ENCODE measurements at regions not wholly inside any gene's neighbourhood (a gene's known extent, or its start where the extent isn't known, plus 50 kb on each side); places are given as distances from the start of the nearest gene placed in this dataset.

DNA sequence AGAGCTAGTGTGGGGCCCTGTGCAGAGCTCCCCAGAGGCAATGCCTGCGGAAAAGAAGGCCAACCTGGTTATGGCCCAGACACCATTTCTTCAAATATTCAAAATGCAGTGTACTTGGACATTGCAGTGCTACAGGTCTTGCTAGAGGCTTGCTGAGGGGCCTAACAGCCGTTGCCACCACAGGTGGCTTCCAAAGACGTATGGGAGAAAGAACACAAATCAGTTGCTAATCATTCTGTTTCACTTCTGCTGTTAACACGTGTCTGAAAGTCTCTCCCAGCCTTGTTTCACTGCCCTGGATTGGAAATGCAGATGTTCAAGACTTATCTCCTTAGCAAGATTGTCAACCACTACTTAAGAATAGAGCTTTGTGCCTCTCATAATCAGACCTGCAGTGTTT is 925.9 kb downstream of the GALC start:
- no peaks in the 10 kb centered on the region for H3K9me3 ChIP-seq
- no peak for TF ChIP-seq POLR2A (IDR thresholded peaks at IDR 0.05)
- TF ChIP-seq, protein P1, sequence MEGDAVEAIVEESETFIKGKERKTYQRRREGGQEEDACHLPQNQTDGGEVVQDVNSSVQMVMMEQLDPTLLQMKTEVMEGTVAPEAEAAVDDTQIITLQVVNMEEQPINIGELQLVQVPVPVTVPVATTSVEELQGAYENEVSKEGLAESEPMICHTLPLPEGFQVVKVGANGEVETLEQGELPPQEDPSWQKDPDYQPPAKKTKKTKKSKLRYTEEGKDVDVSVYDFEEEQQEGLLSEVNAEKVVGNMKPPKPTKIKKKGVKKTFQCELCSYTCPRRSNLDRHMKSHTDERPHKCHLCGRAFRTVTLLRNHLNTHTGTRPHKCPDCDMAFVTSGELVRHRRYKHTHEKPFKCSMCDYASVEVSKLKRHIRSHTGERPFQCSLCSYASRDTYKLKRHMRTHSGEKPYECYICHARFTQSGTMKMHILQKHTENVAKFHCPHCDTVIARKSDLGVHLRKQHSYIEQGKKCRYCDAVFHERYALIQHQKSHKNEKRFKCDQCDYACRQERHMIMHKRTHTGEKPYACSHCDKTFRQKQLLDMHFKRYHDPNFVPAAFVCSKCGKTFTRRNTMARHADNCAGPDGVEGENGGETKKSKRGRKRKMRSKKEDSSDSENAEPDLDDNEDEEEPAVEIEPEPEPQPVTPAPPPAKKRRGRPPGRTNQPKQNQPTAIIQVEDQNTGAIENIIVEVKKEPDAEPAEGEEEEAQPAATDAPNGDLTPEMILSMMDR (IDR thresholded peaks at IDR 0.05) = no peak
- WGBS, 2 donors = 67 to 77% methylated on average over 4 of the region's 4 CpGs
- H3K36me3 ChIP-seq = no peaks in the 10 kb centered on the region
- H3K27ac ChIP-seq = no peak overlapping the region
- no peaks in the 10 kb centered on the region for H3K27me3 ChIP-seq
- no peaks in the 10 kb centered on the region for H3K4me1 ChIP-seq
- DNase-seq = no peak
- no peak overlapping the region for H3K4me3 ChIP-seq (replicated peaks in 1 of 3)
- intact Hi-C loops (cut with DNase I) = no loop called here

DNA sequence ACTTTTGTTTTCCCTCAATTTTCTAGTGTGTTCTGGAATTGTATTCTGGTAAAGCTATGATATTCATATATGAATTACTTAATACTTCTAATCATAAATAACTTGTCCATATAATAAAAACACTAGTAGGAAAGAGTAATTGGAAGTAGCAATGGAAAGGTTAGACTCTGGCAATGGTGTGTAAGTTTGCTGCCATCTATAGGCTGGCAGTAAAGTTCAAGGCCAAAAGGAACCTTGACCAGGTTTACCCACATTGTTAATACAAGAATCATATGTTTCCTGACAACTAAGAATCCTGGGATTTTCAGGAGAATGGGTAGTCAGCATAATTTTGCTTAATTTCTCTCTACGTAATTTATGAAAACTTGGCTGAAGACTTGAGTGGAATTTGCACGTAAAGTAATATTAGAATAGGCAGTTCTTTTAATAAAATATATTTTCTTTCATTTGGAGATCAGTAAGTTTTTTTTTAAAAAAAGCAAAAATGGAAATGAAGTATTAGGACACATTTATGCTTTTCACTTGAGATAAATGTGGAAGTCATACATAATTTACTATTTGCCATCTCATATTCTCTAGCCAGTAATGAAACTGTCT is 926.7 kb downstream of the GALC start:
- no peaks in the 10 kb centered on the region for H3K27me3 ChIP-seq
- intact Hi-C loops (cut with DNase I) = no loop called here
- no peak for DNase-seq
- WGBS, 2 donors = 94 to 95% methylated on average over 2 of the region's 2 CpGs
- TF ChIP-seq, protein P1 (IDR thresholded peaks at IDR 0.05) = peak in 1 of 6 experiments; percentile 25
- TF ChIP-seq POLR2A (IDR thresholded peaks at IDR 0.05) = no peak
- no peak overlapping the region for H3K4me3 ChIP-seq (replicated peaks in 1 of 3)
- H3K4me1 ChIP-seq = no peaks in the 10 kb centered on the region
- no peak overlapping the region for H3K27ac ChIP-seq
- H3K9me3 ChIP-seq = no peaks in the 10 kb centered on the region
- no peaks in the 10 kb centered on the region for H3K36me3 ChIP-seq

DNA sequence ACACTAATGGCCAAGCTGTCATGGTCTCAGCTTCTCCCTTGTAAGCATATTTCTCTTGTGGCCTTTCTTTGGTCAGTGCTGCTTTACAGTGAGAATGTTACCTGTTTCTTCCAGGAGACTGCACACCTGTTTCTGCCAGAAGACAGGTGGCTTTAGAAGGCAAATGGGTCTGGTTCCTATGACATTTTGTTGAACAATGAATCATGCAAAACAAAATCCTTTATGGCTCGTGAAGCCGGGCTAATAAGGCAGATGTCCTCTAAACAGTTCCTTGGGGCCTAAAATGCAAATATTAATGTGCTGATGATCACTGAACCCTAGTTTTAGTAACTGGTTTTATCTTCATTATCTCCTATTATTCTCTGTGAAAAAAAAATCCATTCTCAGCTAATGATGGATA is 927.6 kb downstream of the GALC start:
- H3K9me3 ChIP-seq = no peaks in the 10 kb centered on the region
- intact Hi-C loops (cut with DNase I) = no loop called here
- TF ChIP-seq, protein P1 (IDR thresholded peaks at IDR 0.05) = no peak
- no peak for TF ChIP-seq POLR2A (IDR thresholded peaks at IDR 0.05)
- WGBS, 2 donors = 83 to 90% methylated on average over 2 of the region's 2 CpGs
- no peak overlapping the region for H3K27ac ChIP-seq
- H3K4me1 ChIP-seq = no peaks in the 10 kb centered on the region
- H3K4me3 ChIP-seq (replicated peaks in 1 of 3) = no peak overlapping the region
- no peaks in the 10 kb centered on the region for H3K27me3 ChIP-seq
- H3K36me3 ChIP-seq = no peaks in the 10 kb centered on the region
- DNase-seq = no peak

DNA sequence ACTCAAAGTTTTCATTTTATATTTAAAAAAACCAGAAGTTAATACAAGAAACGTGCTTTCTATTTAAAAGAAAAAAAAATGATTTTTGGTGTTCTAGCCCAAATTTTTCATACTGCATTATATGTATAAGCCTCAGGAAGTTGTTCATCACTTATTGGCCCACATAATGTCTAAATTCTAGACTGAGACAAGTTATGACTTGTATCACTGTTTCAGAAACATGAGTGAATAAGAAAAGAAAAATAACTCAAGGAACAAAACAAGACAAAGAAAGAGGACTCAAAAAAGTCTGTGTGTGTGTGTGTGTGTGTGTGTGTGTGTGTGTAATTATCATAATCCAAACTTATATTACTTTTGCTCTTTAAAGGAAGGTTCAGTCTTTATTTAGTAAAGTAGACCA is 929.8 kb downstream of the GALC start:
- Histone ChIP-seq H3K27me3 (no peaks in the 10 kb centered on the region), H3K36me3 (no peaks in the 10 kb centered on the region), H3K9me3 (no peaks in the 10 kb centered on the region), H3K4me3 (replicated peaks in 1 of 3) (no peak overlapping the region), H3K27ac (no peak overlapping the region), H3K4me1 (no peaks in the 10 kb centered on the region)
- TF ChIP-seq, protein P1 (IDR thresholded peaks at IDR 0.05) = no peak
- no peak for TF ChIP-seq POLR2A (IDR thresholded peaks at IDR 0.05)
- 75 to 76% methylated on average over 1 of the region's 1 CpG for WGBS, 2 donors
- intact Hi-C loops (cut with DNase I) = no loop called here
- no peak for DNase-seq

DNA sequence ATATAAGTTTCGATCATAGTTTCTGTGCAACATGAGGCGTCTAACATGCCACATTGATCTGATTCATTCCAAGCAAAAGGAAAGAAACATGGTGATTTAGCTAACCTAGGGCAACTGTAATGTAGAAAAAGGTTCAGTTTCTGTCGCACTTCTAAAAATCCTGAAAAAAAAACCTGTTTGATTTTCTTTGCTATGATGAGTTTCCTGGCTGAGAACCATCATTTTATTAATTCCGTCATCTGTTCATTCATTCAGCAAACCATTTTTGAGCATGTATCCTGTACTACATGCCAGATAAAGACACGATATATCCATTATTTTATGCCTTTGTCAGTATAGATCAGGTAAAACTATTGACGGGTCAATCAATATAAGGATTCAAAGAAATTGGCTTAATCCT is 932.6 kb downstream of the GALC start:
- Histone ChIP-seq H3K27ac (no peak overlapping the region), H3K4me1 (no peaks in the 10 kb centered on the region), H3K4me3 (replicated peaks in 1 of 3) (no peak overlapping the region), H3K9me3 (no peaks in the 10 kb centered on the region), H3K36me3 (no peaks in the 10 kb centered on the region), H3K27me3 (no peaks in the 10 kb centered on the region)
- 95 to 96% methylated on average over 6 of the region's 6 CpGs for WGBS, 2 donors
- DNase-seq = no peak
- TF ChIP-seq POLR2A (IDR thresholded peaks at IDR 0.05) = no peak
- TF ChIP-seq, protein P1 (IDR thresholded peaks at IDR 0.05) = no peak
- intact Hi-C loops (cut with DNase I) = no loop called here

Data from thyroid gland (tissue), 4 donors.